Neural cell (in vitro differentiated cells): ENCODE measurements at regions not wholly inside any gene's neighbourhood (a gene's known extent, or its start where the extent isn't known, plus 50 kb on each side); places are given as distances from the start of the nearest gene placed in this dataset.

Source experiments
- H2AFZ ChIP-seq: fragments of 200-600, 300-800 bp; sonication (generic), shearing (Covaris generic); 2 replicates; pipeline ENCODE4 v1.6.0; 2014; ENCODE audit warnings: low read depth, mild to moderate bottlenecking, antibody characterized with exemption, low read length, moderate library complexity
- H3F3A ChIP-seq: fragments of 200-600 bp; shearing (Covaris generic); 2 replicates; pipeline ENCODE4 v1.6.1; 2016; ENCODE audit warnings: mild to moderate bottlenecking, moderate library complexity, mixed read lengths, antibody characterized with exemption, low read length; ENCODE audit not compliant: insufficient read depth, poor library complexity, severe bottlenecking
- H3K27ac ChIP-seq: fragments of 200-600, 300-800 bp; sonication (generic), shearing (Covaris generic); 2 replicates; pipeline ENCODE4 v1.5.1; 2014; ENCODE audit warnings: mild to moderate bottlenecking, low read length, moderate library complexity
- H3K27me3 ChIP-seq: fragments of 300-800, 200-600 bp; sonication (generic), shearing (Covaris generic); 2 replicates; pipeline ENCODE4 v1.6.0; 2014; ENCODE audit warnings: mild to moderate bottlenecking, low read depth, low read length, moderate library complexity; ENCODE audit not compliant: insufficient read depth
- H3K36me3 ChIP-seq: fragments of 300-800, 200-600 bp; sonication (generic), shearing (Covaris generic); 2 replicates; pipeline ENCODE4 v1.5.1; 2014; ENCODE audit warnings: mild to moderate bottlenecking, antibody characterized with exemption, low read length, moderate library complexity; ENCODE audit not compliant: insufficient read depth
- H3K4me2 ChIP-seq: fragments of 300-800, 200-600 bp; sonication (generic), shearing (Covaris generic); 2 replicates; pipeline ENCODE4 v1.6.0; 2014; ENCODE audit warnings: mild to moderate bottlenecking, low read length
- H3K4me3 ChIP-seq: fragments of 300-800, 200-600 bp; sonication (generic), shearing (Covaris generic); 2 replicates; pipeline ENCODE4 v1.5.1; 2014; ENCODE audit warnings: mild to moderate bottlenecking, low read length, moderate library complexity
- H3K79me2 ChIP-seq: fragments of 200-600 bp; shearing (Covaris generic); replicated peaks from 2 replicates; pipeline ENCODE4 v1.6.0; 2014; ENCODE audit warnings: mild to moderate bottlenecking, low read length, moderate library complexity; ENCODE audit not compliant: insufficient read depth
- H3K9ac ChIP-seq: fragments of 300-800, 200-600 bp; sonication (generic), shearing (Covaris generic); 2 replicates; pipeline ENCODE4 v1.6.1; 2016; ENCODE audit warnings: mild to moderate bottlenecking, low read length, mixed read lengths
- H3K9me2 ChIP-seq: fragments of 200-600 bp; shearing (Covaris generic); 2 replicates; pipeline ENCODE4 v1.6.1; 2016; ENCODE audit warnings: mild to moderate bottlenecking, low read length, mixed read lengths; ENCODE audit not compliant: insufficient read depth
- H3K9me3 ChIP-seq: fragments of 200-600, 300-800 bp; sonication (generic), shearing (Covaris generic); 2 replicates; pipeline ENCODE4 v1.6.1; 2016; ENCODE audit warnings: mild to moderate bottlenecking, mixed run types, low read length, moderate library complexity, mixed read lengths
- H4K20me1 ChIP-seq: fragments of 200-600 bp; shearing (Covaris generic); 2 replicates; pipeline ENCODE4 v1.6.1; 2016; ENCODE audit warnings: mild to moderate bottlenecking, mixed run types; ENCODE audit not compliant: insufficient read depth
- EP300 ChIP-seq: fragments of 450-650 bp; conservative IDR thresholded peaks from 2 replicates; pipeline ENCODE4 v1.6.1; 2014; ENCODE audit warnings: antibody characterized with exemption, mild to moderate bottlenecking, moderate library complexity; ENCODE audit not compliant: poor library complexity, severe bottlenecking
- EZH2 ChIP-seq: fragments of 200-600, 300-800 bp; shearing (Covaris generic), sonication (generic); IDR thresholded peaks from 2 replicates; pipeline ENCODE4 v1.6.1; 2014; ENCODE audit warnings: antibody characterized with exemption, low read length, borderline replicate concordance, mild to moderate bottlenecking; ENCODE audit not compliant: insufficient read depth, poor library complexity, severe bottlenecking
- MXI1 ChIP-seq: fragments of 450-650 bp; conservative IDR thresholded peaks from 2 replicates; pipeline ENCODE4 v1.6.1; 2014; ENCODE audit warnings: antibody characterized with exemption, mild to moderate bottlenecking; ENCODE audit not compliant: poor library complexity, severe bottlenecking
- POLR2AphosphoS5 ChIP-seq: IDR thresholded peaks from 2 replicates; pipeline ENCODE4 v1.6.1; 2012
- RAD21 ChIP-seq: fragments of 450-650 bp; conservative IDR thresholded peaks from 2 replicates; pipeline ENCODE4 v1.6.1; 2014; ENCODE audit warnings: antibody characterized with exemption, mild to moderate bottlenecking, moderate library complexity
- SMC3 ChIP-seq: fragments of 450-650 bp; conservative IDR thresholded peaks from 2 replicates; pipeline ENCODE4 v1.6.1; 2014; ENCODE audit warnings: antibody characterized with exemption, mild to moderate bottlenecking, moderate library complexity; ENCODE audit not compliant: poor library complexity
- TAF1 ChIP-seq: IDR thresholded peaks from 2 replicates; pipeline ENCODE4 v1.6.1; 2012; ENCODE audit warnings: low read depth
- TF ChIP-seq, protein P1 (sequence below): fragments of 450-650 bp; IDR thresholded peaks from 2 replicates; pipeline ENCODE4 v1.5.1; 2014; ENCODE audit warnings: antibody characterized with exemption, mild to moderate bottlenecking, moderate library complexity; ENCODE audit not compliant: poor library complexity, severe bottlenecking
- TF ChIP-seq, protein P2 (sequence below): IDR thresholded peaks from 2 replicates; pipeline ENCODE4 v1.6.1; 2012; ENCODE audit warnings: borderline replicate concordance

DNA sequence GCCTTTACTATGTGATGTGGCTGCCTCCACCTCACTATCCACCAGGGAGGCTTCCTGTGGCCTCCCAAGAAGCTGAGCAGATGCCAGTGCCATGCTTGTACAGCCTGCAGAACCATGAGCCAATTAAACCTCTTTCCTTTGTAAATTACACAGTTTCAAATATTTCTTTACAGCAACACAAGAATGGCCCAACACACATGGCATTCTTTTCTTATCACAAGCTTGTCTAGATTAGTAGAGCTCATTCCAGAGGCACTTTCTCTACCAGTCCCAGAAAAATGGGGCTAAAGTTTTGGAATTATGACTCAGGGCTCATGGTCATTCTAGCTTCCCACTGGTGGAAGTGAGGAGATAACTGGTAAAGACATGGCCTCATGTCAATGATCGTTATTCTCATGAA is 655.2 kb downstream of the LMO4 start:
- Histone ChIP-seq H3K9ac (no peak overlapping the region), H3K27ac (no peak overlapping the region), H4K20me1 (no peaks in the 10 kb centered on the region), H3K4me3 (no peak overlapping the region), H3F3A (no peaks in the 10 kb centered on the region), H3K9me3 (no peaks in the 10 kb centered on the region), H2AFZ (no peak overlapping the region), H3K27me3 (no peaks in the 10 kb centered on the region), H3K79me2 (no peaks in the 10 kb centered on the region), H3K4me2 (no peak overlapping the region), H3K9me2 (no peaks in the 10 kb centered on the region), H3K36me3 (no peaks in the 10 kb centered on the region)
- TF ChIP-seq, protein P1, sequence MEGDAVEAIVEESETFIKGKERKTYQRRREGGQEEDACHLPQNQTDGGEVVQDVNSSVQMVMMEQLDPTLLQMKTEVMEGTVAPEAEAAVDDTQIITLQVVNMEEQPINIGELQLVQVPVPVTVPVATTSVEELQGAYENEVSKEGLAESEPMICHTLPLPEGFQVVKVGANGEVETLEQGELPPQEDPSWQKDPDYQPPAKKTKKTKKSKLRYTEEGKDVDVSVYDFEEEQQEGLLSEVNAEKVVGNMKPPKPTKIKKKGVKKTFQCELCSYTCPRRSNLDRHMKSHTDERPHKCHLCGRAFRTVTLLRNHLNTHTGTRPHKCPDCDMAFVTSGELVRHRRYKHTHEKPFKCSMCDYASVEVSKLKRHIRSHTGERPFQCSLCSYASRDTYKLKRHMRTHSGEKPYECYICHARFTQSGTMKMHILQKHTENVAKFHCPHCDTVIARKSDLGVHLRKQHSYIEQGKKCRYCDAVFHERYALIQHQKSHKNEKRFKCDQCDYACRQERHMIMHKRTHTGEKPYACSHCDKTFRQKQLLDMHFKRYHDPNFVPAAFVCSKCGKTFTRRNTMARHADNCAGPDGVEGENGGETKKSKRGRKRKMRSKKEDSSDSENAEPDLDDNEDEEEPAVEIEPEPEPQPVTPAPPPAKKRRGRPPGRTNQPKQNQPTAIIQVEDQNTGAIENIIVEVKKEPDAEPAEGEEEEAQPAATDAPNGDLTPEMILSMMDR = no peak
- no peak for TF ChIP-seq POLR2AphosphoS5

GRCh38 chr1:87985071-87985470 is 656.4 kb downstream of the LMO4 start:
- Histone ChIP-seq H2AFZ (no peak overlapping the region), H4K20me1 (no peaks in the 10 kb centered on the region), H3K9me2 (no peaks in the 10 kb centered on the region), H3K36me3 (no peaks in the 10 kb centered on the region), H3K27ac (no peak overlapping the region), H3K4me3 (no peak overlapping the region), H3K9ac (no peak overlapping the region), H3F3A (no peaks in the 10 kb centered on the region), H3K4me2 (no peak overlapping the region), H3K79me2 (no peaks in the 10 kb centered on the region), H3K27me3 (no peaks in the 10 kb centered on the region), H3K9me3 (no peaks in the 10 kb centered on the region)
- TF ChIP-seq POLR2AphosphoS5 (no peak), SMC3 (no peak), EP300 (no peak), MXI1 (no peak), TAF1 (no peak), EZH2 (no peak), RAD21 (no peak)
- TF ChIP-seq, protein P1 = no peak
- TF ChIP-seq, protein P2, sequence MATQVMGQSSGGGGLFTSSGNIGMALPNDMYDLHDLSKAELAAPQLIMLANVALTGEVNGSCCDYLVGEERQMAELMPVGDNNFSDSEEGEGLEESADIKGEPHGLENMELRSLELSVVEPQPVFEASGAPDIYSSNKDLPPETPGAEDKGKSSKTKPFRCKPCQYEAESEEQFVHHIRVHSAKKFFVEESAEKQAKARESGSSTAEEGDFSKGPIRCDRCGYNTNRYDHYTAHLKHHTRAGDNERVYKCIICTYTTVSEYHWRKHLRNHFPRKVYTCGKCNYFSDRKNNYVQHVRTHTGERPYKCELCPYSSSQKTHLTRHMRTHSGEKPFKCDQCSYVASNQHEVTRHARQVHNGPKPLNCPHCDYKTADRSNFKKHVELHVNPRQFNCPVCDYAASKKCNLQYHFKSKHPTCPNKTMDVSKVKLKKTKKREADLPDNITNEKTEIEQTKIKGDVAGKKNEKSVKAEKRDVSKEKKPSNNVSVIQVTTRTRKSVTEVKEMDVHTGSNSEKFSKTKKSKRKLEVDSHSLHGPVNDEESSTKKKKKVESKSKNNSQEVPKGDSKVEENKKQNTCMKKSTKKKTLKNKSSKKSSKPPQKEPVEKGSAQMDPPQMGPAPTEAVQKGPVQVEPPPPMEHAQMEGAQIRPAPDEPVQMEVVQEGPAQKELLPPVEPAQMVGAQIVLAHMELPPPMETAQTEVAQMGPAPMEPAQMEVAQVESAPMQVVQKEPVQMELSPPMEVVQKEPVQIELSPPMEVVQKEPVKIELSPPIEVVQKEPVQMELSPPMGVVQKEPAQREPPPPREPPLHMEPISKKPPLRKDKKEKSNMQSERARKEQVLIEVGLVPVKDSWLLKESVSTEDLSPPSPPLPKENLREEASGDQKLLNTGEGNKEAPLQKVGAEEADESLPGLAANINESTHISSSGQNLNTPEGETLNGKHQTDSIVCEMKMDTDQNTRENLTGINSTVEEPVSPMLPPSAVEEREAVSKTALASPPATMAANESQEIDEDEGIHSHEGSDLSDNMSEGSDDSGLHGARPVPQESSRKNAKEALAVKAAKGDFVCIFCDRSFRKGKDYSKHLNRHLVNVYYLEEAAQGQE = no peak
